NCI-H2081 treated with DMSO at 0.1 percent for 48 hours (cell line): ENCODE measurements at regions not wholly inside any gene's neighbourhood (a gene's known extent, or its start where the extent isn't known, plus 50 kb on each side); places are given as distances from the start of the nearest gene placed in this dataset.

ENCODE experiments used
- DNase-seq: peaks from one replicate; lab custom pipeline; 2025; lab: John Stamatoyannopoulos, UW

DNA sequence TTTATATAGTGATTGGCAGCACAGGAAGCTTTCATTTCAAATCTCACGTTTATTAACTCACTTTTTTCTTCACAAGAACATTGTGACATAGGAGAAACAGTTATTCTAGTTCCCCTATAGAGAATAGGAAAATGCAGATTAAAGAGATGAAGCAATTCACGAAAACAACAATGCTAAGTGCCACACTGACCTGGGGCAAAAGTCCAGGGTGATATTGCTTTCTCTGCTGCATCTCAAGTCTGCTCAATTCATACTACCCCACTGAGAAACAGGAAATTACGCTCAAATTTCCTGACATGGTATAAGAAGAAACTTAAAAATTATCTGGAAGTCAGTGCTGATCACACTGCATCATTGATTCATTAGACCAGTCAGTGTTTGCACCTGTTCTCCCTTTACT, 66.7 kb upstream of the SEMA6D start:
- DNase-seq = no peak

DNA sequence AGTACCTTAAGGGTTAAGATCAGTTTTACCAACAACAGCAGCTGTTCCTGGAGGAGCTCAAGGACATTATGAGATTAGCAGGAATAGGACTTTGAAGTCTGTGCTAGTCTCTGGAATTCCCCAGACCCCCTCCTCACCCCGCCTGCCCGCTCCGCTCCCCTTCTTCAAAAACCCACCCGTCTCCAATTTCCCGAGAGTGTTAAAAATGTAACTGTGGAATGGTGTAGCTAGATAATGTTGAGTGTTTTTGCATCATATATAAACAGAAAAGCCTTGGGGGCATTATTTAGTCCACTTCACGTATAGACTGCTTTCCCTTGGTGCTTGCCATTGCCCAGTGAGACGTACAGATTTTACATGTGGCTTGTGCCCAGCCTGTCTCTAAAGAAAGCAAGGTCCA, 65.0 kb upstream of the SEMA6D start:
- DNase-seq = no peak

DNA sequence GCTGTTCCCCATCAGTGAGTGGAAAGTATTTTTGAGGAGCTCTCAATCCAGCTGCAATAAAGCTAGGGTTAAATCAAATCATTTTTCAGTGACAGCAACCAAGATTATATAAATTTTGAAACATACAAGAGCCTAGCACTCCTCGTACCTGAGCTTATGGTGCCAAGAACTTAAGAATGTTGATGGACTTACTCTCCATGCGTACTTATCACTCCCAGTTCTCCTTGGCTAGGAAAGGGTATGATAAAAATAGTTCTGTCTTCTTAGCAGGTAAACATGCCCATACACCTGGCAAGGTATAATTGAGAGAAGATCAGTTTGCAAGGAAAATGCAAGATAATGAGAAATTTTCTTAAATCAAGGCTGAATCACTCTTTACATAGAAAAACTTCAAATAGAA, 64.5 kb upstream of the SEMA6D start:
- DNase-seq = no peak

DNA sequence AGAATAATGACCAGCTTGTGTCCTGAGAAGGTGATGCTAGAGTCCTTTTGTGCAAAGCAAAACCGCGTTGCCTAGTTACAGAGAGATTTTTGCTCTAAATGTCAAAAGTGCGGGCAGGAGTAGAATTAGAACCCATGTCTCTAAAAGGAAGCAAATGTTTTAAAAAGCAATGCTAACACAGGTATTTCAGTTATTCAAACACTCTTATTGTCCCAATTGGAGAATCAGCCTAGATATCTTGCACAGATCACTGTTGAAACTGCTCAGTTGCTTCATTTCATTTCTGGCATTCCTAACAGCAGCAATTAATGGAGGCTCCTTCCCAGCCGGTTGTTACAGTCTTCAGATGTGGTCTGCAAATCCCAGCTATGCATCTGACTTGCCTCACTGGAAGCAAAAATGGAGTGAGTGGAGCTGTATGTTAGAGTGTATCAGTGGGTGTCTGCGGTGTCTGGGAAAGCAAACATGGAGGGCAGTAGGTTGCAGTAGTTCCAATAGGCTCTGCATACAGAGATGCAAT, 55.6 kb upstream of the SEMA6D start:
- no peak for DNase-seq

DNA sequence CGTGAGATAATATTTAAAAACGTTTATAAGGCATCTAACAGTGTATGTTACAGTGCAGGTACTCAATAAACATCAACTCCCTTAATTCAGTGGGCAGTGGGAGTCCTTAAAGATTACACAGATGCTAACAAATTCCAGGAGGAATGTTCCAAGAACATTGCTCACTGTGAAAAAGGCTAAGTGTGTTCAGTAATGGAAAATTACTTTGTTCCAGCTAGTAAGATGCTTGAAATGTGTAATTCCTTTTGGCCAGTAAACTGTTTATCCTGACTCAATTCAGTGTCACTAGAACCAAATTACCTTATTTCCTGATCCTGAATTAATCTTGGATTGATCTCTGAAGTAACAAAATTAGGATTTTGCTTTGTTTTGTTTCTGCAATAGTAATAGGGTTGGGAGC, 54.2 kb upstream of the SEMA6D start:
- DNase-seq = no peak
